PC-3 (cell line): ENCODE measurements at regions not wholly inside any gene's neighbourhood (a gene's known extent, or its start where the extent isn't known, plus 50 kb on each side); places are given as distances from the start of the nearest gene placed in this dataset.

Experiments used
- ATAC-seq: fragments of 200-7000 bp; cut with Tn5 transposase; 2 replicates; pipeline ENCODE4 v1.9.1; 2020; ENCODE audit warnings: mild to moderate bottlenecking, moderate library complexity
- BruUV-seq: library from RNA; stranded (reverse); fragments of 400-500 nt; replicated peaks from 2 replicates; lab custom pipeline; 2021; lab: Mats Ljungman, UMichigan
- CTCF ChIA-PET: fragments of 300-600 bp; sonication (Branson Sonifier 250); formaldehyde crosslinking; loops from one replicate; lab custom pipeline; 2022; ENCODE audit warnings: antibody characterized with exemption; lab: Charles Lee
- POLR2A ChIA-PET: fragments of 300-600 bp; sonication (Branson Sonifier 250); formaldehyde crosslinking; loops from one replicate; lab custom pipeline; 2022; ENCODE audit warnings: antibody characterized with exemption; ENCODE audit not compliant: unreplicated experiment; lab: Charles Lee
- DNase-seq: peaks from one replicate; pipeline ENCODE4 v3.0.0-alpha.2; 2015
- H2AFZ ChIP-seq: fragments of 300-600 bp; sonication (generic); 2 replicates; pipeline ENCODE4 v1.6.0; 2016; ENCODE audit warnings: antibody characterized with exemption, low read length
- H3F3A ChIP-seq: fragments of 300-600 bp; sonication (generic); one replicate; pipeline ENCODE4 v1.6.0; 2017; ENCODE audit warnings: antibody characterized with exemption, low read length, control low read depth, mild to moderate bottlenecking; ENCODE audit not compliant: unreplicated experiment
- H3K27ac ChIP-seq: fragments of 300-600 bp; sonication (generic); 2 replicates; pipeline ENCODE4 v1.5.1; 2016; ENCODE audit warnings: mild to moderate bottlenecking, low read length
- H3K27me3 ChIP-seq: fragments of 300-600 bp; sonication (generic); 2 replicates; pipeline ENCODE4 v1.6.1; 2016; ENCODE audit warnings: low read length, mixed read lengths
- H3K36me3 ChIP-seq: fragments of 300-600 bp; sonication (generic); 2 replicates; pipeline ENCODE4 v1.6.1; 2016; ENCODE audit warnings: low read depth, mixed run types, low read length, mixed read lengths
- H3K4me1 ChIP-seq: fragments of 300-600 bp; sonication (generic); 2 replicates; pipeline ENCODE4 v1.5.1; 2016; ENCODE audit warnings: low read length; ENCODE audit not compliant: insufficient read depth
- H3K4me2 ChIP-seq: fragments of 300-600 bp; sonication (generic); 2 replicates; pipeline ENCODE4 v1.6.0; 2016; ENCODE audit warnings: low read length
- H3K4me3 ChIP-seq: fragments of 300-600 bp; sonication (generic); 2 replicates; pipeline ENCODE4 v1.5.1; 2016; ENCODE audit warnings: mild to moderate bottlenecking, low read length, mixed read lengths
- H3K79me2 ChIP-seq: fragments of 300-600 bp; sonication (generic); 2 replicates; pipeline ENCODE4 v1.6.1; 2017; ENCODE audit warnings: low read length, mixed read lengths
- H3K9ac ChIP-seq: fragments of 300-600 bp; sonication (generic); 2 replicates; pipeline ENCODE4 v1.6.0; 2016; ENCODE audit warnings: mild to moderate bottlenecking, low read length
- H3K9me2 ChIP-seq: fragments of 300-600 bp; sonication (generic); replicated peaks from 2 replicates; pipeline ENCODE4 v1.6.1; 2016; ENCODE audit warnings: mixed run types, low read length, mixed read lengths
- H3K9me3 ChIP-seq: fragments of 300-600 bp; sonication (generic); 2 replicates; pipeline ENCODE4 v1.6.1; 2016; ENCODE audit warnings: low read length, mixed read lengths
- H4K20me1 ChIP-seq: fragments of 300-600 bp; sonication (generic); 2 replicates; pipeline ENCODE4 v1.6.1; 2016; ENCODE audit warnings: low read length, mixed read lengths
- EZH2 ChIP-seq: fragments of 300-600 bp; sonication (generic); IDR thresholded peaks from one replicate; pipeline ENCODE4 v1.6.1; 2017; ENCODE audit warnings: antibody characterized with exemption, mild to moderate bottlenecking, low read length; ENCODE audit not compliant: unreplicated experiment
- EZH2phosphoT487 ChIP-seq: fragments of 300-600 bp; sonication (generic); IDR thresholded peaks from 2 replicates; pipeline ENCODE4 v1.6.1; 2018; ENCODE audit warnings: mild to moderate bottlenecking, antibody characterized with exemption, low read length, borderline replicate concordance
- intact Hi-C: fragments of 100-400 bp; cut with micrococcal nuclease; formaldehyde crosslinking; loops from 2 replicates; pipeline ENCODE4 v1.9.0; 2023
- TF ChIP-seq, protein P1 (sequence below): fragments of 300-600 bp; sonication (generic); conservative IDR thresholded peaks from 2 replicates; pipeline ENCODE4 v1.5.1; 2017; ENCODE audit warnings: antibody characterized with exemption, low read depth, mild to moderate bottlenecking, low read length

DNA sequence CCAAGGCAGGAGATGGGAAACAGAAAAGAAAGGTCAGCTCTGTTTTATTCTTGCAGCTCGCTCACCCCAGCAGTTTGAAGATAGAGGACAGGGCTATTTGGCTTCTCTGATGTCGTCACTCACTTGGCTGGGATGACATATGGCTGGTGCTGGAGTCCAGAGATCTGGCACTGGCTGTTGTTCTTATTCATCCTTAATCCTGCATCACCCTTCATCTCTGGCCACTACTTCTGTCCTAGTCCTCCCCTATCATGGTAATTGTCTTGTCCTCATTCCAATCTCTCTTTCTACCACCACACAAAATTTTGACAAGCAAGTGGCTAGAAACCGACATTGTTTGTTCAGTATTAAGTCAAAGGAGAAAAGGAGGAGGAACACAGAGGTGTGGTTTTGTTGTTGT is 103.8 kb upstream of the PDE4B start:
- BruUV-seq = no TSS peak
- TF ChIP-seq EZH2 (no peak), EZH2phosphoT487 (no peak)
- TF ChIP-seq, protein P1, sequence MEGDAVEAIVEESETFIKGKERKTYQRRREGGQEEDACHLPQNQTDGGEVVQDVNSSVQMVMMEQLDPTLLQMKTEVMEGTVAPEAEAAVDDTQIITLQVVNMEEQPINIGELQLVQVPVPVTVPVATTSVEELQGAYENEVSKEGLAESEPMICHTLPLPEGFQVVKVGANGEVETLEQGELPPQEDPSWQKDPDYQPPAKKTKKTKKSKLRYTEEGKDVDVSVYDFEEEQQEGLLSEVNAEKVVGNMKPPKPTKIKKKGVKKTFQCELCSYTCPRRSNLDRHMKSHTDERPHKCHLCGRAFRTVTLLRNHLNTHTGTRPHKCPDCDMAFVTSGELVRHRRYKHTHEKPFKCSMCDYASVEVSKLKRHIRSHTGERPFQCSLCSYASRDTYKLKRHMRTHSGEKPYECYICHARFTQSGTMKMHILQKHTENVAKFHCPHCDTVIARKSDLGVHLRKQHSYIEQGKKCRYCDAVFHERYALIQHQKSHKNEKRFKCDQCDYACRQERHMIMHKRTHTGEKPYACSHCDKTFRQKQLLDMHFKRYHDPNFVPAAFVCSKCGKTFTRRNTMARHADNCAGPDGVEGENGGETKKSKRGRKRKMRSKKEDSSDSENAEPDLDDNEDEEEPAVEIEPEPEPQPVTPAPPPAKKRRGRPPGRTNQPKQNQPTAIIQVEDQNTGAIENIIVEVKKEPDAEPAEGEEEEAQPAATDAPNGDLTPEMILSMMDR = no peak
- H3K27me3 ChIP-seq = peaks cover 34% of the 10 kb centered on the region; the same call in 1 of the 2 replicates
- H3K4me3 ChIP-seq = no peak overlapping the region
- H3K9me3 ChIP-seq = no peaks in the 10 kb centered on the region
- no peak for DNase-seq
- ChIA-PET POLR2A (no interaction called here), CTCF (interaction anchor here (0.7 kb wide), 1 partner anchor 587 kb away, joined by 3 read pairs; no protein-coding TSS in a partner anchor)
- H3K27ac ChIP-seq = no peak overlapping the region
- ATAC-seq = no peak
- H3K4me2 ChIP-seq = no peak overlapping the region
- no peaks in the 10 kb centered on the region for H3K36me3 ChIP-seq
- intact Hi-C loops = loop anchor here (5.0 kb wide), 1 partner anchor 257 kb away; no protein-coding TSS in a partner anchor
- no peaks in the 10 kb centered on the region for H3K9me2 ChIP-seq
- H3K9ac ChIP-seq = no peak overlapping the region
- H4K20me1 ChIP-seq = no peaks in the 10 kb centered on the region
- no peaks in the 10 kb centered on the region for H3K79me2 ChIP-seq
- H3F3A ChIP-seq = no peaks in the 10 kb centered on the region
- H3K4me1 ChIP-seq = no peaks in the 10 kb centered on the region
- no peak overlapping the region for H2AFZ ChIP-seq

DNA sequence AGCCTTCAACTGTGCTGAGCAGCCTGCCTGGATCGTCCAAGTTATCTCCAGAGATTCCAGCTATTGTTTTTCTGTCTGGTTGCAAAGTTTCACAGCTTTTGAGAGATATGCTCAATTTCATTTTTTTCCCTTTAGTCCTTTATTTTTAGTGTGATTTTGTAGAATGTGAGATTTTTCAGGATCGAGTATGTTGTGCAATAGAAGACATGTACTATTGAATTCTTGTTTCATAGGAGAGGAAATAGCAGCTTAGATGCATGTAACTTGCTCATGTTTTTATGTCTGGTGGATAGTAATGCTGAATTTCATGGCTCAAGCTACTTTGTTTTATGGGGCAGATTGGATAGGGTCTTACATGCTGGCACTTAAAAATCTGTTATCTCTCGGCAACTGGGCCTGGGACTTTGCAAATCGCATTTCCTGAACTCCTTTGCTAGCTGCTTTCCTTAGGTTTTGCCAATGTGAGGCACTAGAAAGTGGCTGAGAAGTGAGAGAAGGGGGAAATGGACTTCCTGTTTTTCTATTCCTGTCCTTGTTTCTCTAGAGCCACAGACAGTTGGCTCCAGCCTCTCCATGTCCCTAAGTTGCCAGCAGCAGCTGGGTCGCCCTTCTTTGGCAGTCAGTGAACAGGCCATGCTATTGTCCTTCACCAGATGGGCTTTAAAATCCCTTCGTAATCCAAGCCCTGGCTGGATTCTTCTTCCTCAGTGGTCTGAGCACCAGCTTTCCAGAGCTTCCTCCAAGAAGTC is 101.4 kb upstream of the PDE4B start:
- Histone ChIP-seq H3K9ac (no peak overlapping the region), H3K27ac (no peak overlapping the region), H3K27me3 (peaks cover 41% of the 10 kb centered on the region; the same call in 1 of the 2 replicates), H3K9me3 (no peaks in the 10 kb centered on the region), H3F3A (no peaks in the 10 kb centered on the region), H3K36me3 (no peaks in the 10 kb centered on the region), H3K79me2 (no peaks in the 10 kb centered on the region), H3K4me3 (no peak overlapping the region), H3K4me2 (no peak overlapping the region), H4K20me1 (no peaks in the 10 kb centered on the region), H3K9me2 (no peaks in the 10 kb centered on the region), H3K4me1 (no peaks in the 10 kb centered on the region), H2AFZ (no peak overlapping the region)
- intact Hi-C loops = no loop called here
- no peak for TF ChIP-seq EZH2
- TF ChIP-seq, protein P1 = no peak
- TF ChIP-seq EZH2phosphoT487 = no peak
- DNase-seq (no peak), ATAC-seq (no peak)
- no TSS peak for BruUV-seq
- POLR2A ChIA-PET = no interaction called here
- CTCF ChIA-PET = no interaction called here

DNA sequence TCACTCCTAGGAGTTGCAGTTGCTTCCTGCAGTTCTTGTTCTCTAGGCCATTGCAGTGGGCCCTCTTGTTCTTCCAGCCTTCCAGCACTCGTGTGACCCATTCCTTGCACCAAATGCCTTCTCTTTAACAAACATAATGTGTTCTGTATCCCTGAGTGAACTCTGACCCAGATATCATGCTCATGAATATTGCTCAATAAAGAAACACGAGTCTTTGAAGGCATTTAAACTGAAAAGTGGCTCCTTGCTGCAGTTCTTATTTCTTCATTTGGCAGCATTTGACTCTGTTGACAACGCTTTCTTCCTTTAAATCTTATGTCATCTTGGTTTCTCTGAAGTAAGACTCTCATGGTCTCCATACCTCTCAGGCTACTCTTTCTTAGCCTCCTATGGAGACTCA is 100.7 kb upstream of the PDE4B start:
- Histone ChIP-seq H3K36me3 (no peaks in the 10 kb centered on the region), H3K79me2 (no peaks in the 10 kb centered on the region), H3K4me2 (no peak overlapping the region), H2AFZ (no peak overlapping the region), H3K4me3 (no peak overlapping the region), H3K27me3 (peaks cover 47% of the 10 kb centered on the region), H3K9ac (no peak overlapping the region), H3K27ac (no peak overlapping the region), H3F3A (no peaks in the 10 kb centered on the region), H4K20me1 (no peaks in the 10 kb centered on the region), H3K9me2 (no peaks in the 10 kb centered on the region), H3K9me3 (no peaks in the 10 kb centered on the region), H3K4me1 (no peaks in the 10 kb centered on the region)
- ChIA-PET POLR2A (no interaction called here), CTCF (no interaction called here)
- TF ChIP-seq EZH2phosphoT487 = no peak
- TF ChIP-seq, protein P1 = no peak
- TF ChIP-seq EZH2 = no peak
- ATAC-seq (no peak), DNase-seq (no peak)
- intact Hi-C loops = no loop called here
- BruUV-seq = no TSS peak
